HEK293 (cell line): ENCODE measurements at regions not wholly inside any gene's neighbourhood (a gene's known extent, or its start where the extent isn't known, plus 50 kb on each side); places are given as distances from the start of the nearest gene placed in this dataset.
"Not testable (repeated sequence)": the region's sequence is repeated elsewhere in the genome, so short reads cannot be mapped to it uniquely, and the experiment has no call there.

ENCODE experiments used
- CTCF ChIA-PET: fragments of 350-600 bp; formaldehyde crosslinking; extraction: SDS; loops from one replicate; lab custom pipeline; 2021; ENCODE audit warnings: antibody characterized with exemption; lab: Yijun Ruan, JAX
- POLR2A ChIA-PET: fragments of 300-600 bp; formaldehyde crosslinking; extraction: SDS; loops from one replicate; lab custom pipeline; 2020; ENCODE audit warnings: antibody characterized with exemption, inconsistent platforms; lab: Yijun Ruan, JAX
- H3K27ac ChIP-seq: fragments of 200-500 bp; sonication (Bioruptor generic); 2 replicates; pipeline ENCODE4 v1.5.1; 2014; ENCODE audit warnings: low read depth, low read length, control low read depth, inconsistent platforms; ENCODE audit errors: extremely low read depth
- H3K36me3 ChIP-seq, 2 experiments: fragments of 200-500 bp in 1 of 2; sonication (Bioruptor generic) in 1 of 2; 1 replicate in 1 of 2; 2 replicates in 1 of 2; pipeline ENCODE4 v1.5.1; 2014 to 2017; ENCODE audit warnings: inconsistent platforms in 2 of 2, low read length in 2 of 2; ENCODE audit not compliant: control insufficient read depth in 2 of 2, insufficient read depth in 1 of 2
- H3K4me1 ChIP-seq: fragments of 200-500 bp; sonication (Bioruptor generic); 2 replicates; pipeline ENCODE4 v1.5.1; 2014; ENCODE audit warnings: mild to moderate bottlenecking, low read length, inconsistent platforms; ENCODE audit not compliant: control insufficient read depth, insufficient read depth
- H3K4me3 ChIP-seq: 2 replicates; pipeline ENCODE4 v1.5.1; 2011; ENCODE audit warnings: low read depth, mild to moderate bottlenecking, control low read depth, low read length, moderate library complexity
- H3K9me3 ChIP-seq: fragments of 200-500 bp; sonication (Bioruptor generic); 2 replicates; pipeline ENCODE4 v1.5.1; 2014; ENCODE audit warnings: low read depth, low read length, inconsistent platforms; ENCODE audit not compliant: control insufficient read depth, insufficient read depth
- AEBP2 ChIP-seq: fragments of 450-650 bp; formaldehyde crosslinking; IDR thresholded peaks from 2 replicates; pipeline ENCODE4 v1.5.1; 2016; ENCODE audit warnings: missing biosample characterization, missing genetic modification characterization, borderline replicate concordance
- REST ChIP-seq: fragments of 450-650 bp; formaldehyde crosslinking; IDR thresholded peaks from 2 replicates; pipeline ENCODE4 v1.5.1; 2016; ENCODE audit warnings: missing biosample characterization, missing genetic modification characterization
- ZBTB1 ChIP-seq: fragments of 450-650 bp; formaldehyde crosslinking; IDR thresholded peaks from 2 replicates; pipeline ENCODE4 v1.5.1; 2016; ENCODE audit warnings: missing biosample characterization, missing genetic modification characterization
- ZBTB11 ChIP-seq: fragments of 450-650 bp; formaldehyde crosslinking; conservative IDR thresholded peaks from 2 replicates; pipeline ENCODE4 v1.5.1; 2016; ENCODE audit warnings: low read depth, missing biosample characterization, missing genetic modification characterization
- ZBTB21 ChIP-seq: fragments of 450-650 bp; formaldehyde crosslinking; IDR thresholded peaks from 2 replicates; pipeline ENCODE4 v1.5.1; 2017; ENCODE audit warnings: missing biosample characterization, missing genetic modification characterization
- ZFP37 ChIP-seq: fragments of 450-650 bp; formaldehyde crosslinking; IDR thresholded peaks from 2 replicates; pipeline ENCODE4 v1.5.1; 2016; ENCODE audit warnings: missing biosample characterization, missing genetic modification characterization
- ZNF140 ChIP-seq: fragments of 450-650 bp; formaldehyde crosslinking; IDR thresholded peaks from 2 replicates; pipeline ENCODE4 v1.5.1; 2016; ENCODE audit warnings: missing biosample characterization, missing genetic modification characterization
- ZNF292 ChIP-seq: fragments of 450-650 bp; formaldehyde crosslinking; IDR thresholded peaks from 2 replicates; pipeline ENCODE4 v1.5.1; 2016; ENCODE audit warnings: low read depth, missing biosample characterization, missing genetic modification characterization, borderline replicate concordance
- ZNF394 ChIP-seq: fragments of 450-650 bp; formaldehyde crosslinking; IDR thresholded peaks from 2 replicates; pipeline ENCODE4 v1.5.1; 2016; ENCODE audit warnings: missing biosample characterization, missing genetic modification characterization, mild to moderate bottlenecking, moderate library complexity, borderline replicate concordance
- ZNF426 ChIP-seq: fragments of 450-650 bp; formaldehyde crosslinking; IDR thresholded peaks from 2 replicates; pipeline ENCODE4 v1.5.1; 2017; ENCODE audit warnings: missing biosample characterization, missing genetic modification characterization, mild to moderate bottlenecking, inconsistent platforms, moderate library complexity
- ZNF510 ChIP-seq: fragments of 450-650 bp; formaldehyde crosslinking; IDR thresholded peaks from 2 replicates; pipeline ENCODE4 v1.5.1; 2018; ENCODE audit warnings: mild to moderate bottlenecking, missing genetic modification characterization, missing biosample characterization; ENCODE audit not compliant: insufficient replicate concordance
- ZNF518A ChIP-seq: fragments of 450-650 bp; formaldehyde crosslinking; conservative IDR thresholded peaks from 2 replicates; pipeline ENCODE4 v1.5.1; 2016; ENCODE audit warnings: low read depth, missing biosample characterization, missing genetic modification characterization
- ZNF555 ChIP-seq: fragments of 450-650 bp; formaldehyde crosslinking; conservative IDR thresholded peaks from 2 replicates; pipeline ENCODE4 v1.5.1; 2017; ENCODE audit warnings: missing biosample characterization, mild to moderate bottlenecking, missing genetic modification characterization, inconsistent platforms
- ZNF560 ChIP-seq: fragments of 450-650 bp; formaldehyde crosslinking; IDR thresholded peaks from 2 replicates; pipeline ENCODE4 v1.5.1; 2017; ENCODE audit warnings: missing biosample characterization, missing genetic modification characterization, borderline replicate concordance
- ZNF580 ChIP-seq: fragments of 450-650 bp; formaldehyde crosslinking; IDR thresholded peaks from 2 replicates; pipeline ENCODE4 v1.5.1; 2016; ENCODE audit warnings: missing biosample characterization, missing genetic modification characterization
- ZNF623 ChIP-seq: fragments of 450-650 bp; formaldehyde crosslinking; IDR thresholded peaks from 2 replicates; pipeline ENCODE4 v1.5.1; 2016; ENCODE audit warnings: missing biosample characterization, missing genetic modification characterization
- ZNF629 ChIP-seq: fragments of 450-650 bp; formaldehyde crosslinking; IDR thresholded peaks from 2 replicates; pipeline ENCODE4 v1.5.1; 2017; ENCODE audit warnings: missing biosample characterization, missing genetic modification characterization
- ZNF639 ChIP-seq: fragments of 450-650 bp; formaldehyde crosslinking; IDR thresholded peaks from 2 replicates; pipeline ENCODE4 v1.5.1; 2016; ENCODE audit warnings: missing biosample characterization, missing genetic modification characterization
- ZNF654 ChIP-seq: fragments of 450-650 bp; formaldehyde crosslinking; IDR thresholded peaks from 2 replicates; pipeline ENCODE4 v1.5.1; 2016; ENCODE audit warnings: low read depth, missing biosample characterization, missing genetic modification characterization
- ZNF664 ChIP-seq: fragments of 450-650 bp; formaldehyde crosslinking; IDR thresholded peaks from 2 replicates; pipeline ENCODE4 v1.5.1; 2016; ENCODE audit warnings: missing biosample characterization, missing genetic modification characterization
- ZXDB ChIP-seq: fragments of 450-650 bp; formaldehyde crosslinking; IDR thresholded peaks from 2 replicates; pipeline ENCODE4 v1.5.1; 2016; ENCODE audit warnings: missing biosample characterization, missing genetic modification characterization

GRCh38 chr5:53412499-53412898 is 67.9 kb upstream of the FST start:
- H3K4me1 ChIP-seq, H3K4me3 ChIP-seq, POLR2A ChIA-PET, H3K9me3 ChIP-seq, H3K27ac ChIP-seq, H3K36me3 ChIP-seq: not testable (repeated sequence)
- CTCF ChIA-PET = interaction anchor here (0.6 to 0.8 kb wide), 3 partner anchors 15 to 136 kb away, joined by 3 to 4 read pairs (median 4); no protein-coding TSS in a partner anchor
- TF ChIP-seq ZNF664 (peak; percentile 63; the same call in 1 of the 2 replicates), ZNF510 (peak; percentile 82), ZXDB (tag by site-specific recombination) (peak; percentile 72), ZNF639 (tag by site-specific recombination) (0 out of 2 replicates have a peak, but pooled peaks have one; percentile 31), ZNF292 (tag by site-specific recombination) (0 out of 2 replicates have a peak, but pooled peaks have one; percentile 45), ZNF580 (tag by site-specific recombination) (0 out of 2 replicates have a peak, but pooled peaks have one; percentile 42), ZNF394 (tag by site-specific recombination) (peak; percentile 92), ZBTB11 (tag by site-specific recombination) (peak; percentile 83), ZNF426 (tag by site-specific recombination) (peak; percentile 92), ZFP37 (peak; percentile 43; the same call in 1 of the 2 replicates), ZNF518A (peak; percentile 90), REST (tag by site-specific recombination) (peak; percentile 72), ZNF140 (tag by site-specific recombination) (peak; percentile 74; the same call in 1 of the 2 replicates), ZNF654 (peak; percentile 24), AEBP2 (0 out of 2 replicates have a peak, but pooled peaks have one; percentile 53), ZBTB1 (tag by site-specific recombination) (peak; percentile 48; the same call in 1 of the 2 replicates), ZNF629 (tag by site-specific recombination) (0 out of 2 replicates have a peak, but pooled peaks have one; percentile 19), ZBTB21 (peak; percentile 46; the same call in 1 of the 2 replicates), ZNF623 (tag by site-specific recombination) (peak; percentile 75), ZNF555 (peak; percentile 88), ZNF560 (tag by site-specific recombination) (peak; percentile 84)
